K562 (cell line): ENCODE measurements at regions not wholly inside any gene's neighbourhood (a gene's known extent, or its start where the extent isn't known, plus 50 kb on each side); places are given as distances from the start of the nearest gene placed in this dataset.
"Not testable (repeated sequence)": the region's sequence is repeated elsewhere in the genome, so short reads cannot be mapped to it uniquely, and the experiment has no call there.

Experiments
- EP300 ChIP-seq: IDR thresholded peaks from 2 replicates; pipeline ENCODE4 v1.6.1; 2012; ENCODE audit warnings: low read length, improper control_type of control experiment
- FOSL1 ChIP-seq: fragments of 200-800 bp; sonication (Bioruptor generic); conservative IDR thresholded peaks from 2 replicates; pipeline ENCODE4 v1.6.1; 2016; ENCODE audit warnings: missing genetic modification characterization, missing compliant biosample characterization
- IRF2 ChIP-seq: sonication (generic); formaldehyde crosslinking; IDR thresholded peaks from 2 replicates; pipeline ENCODE4 v1.8.1; 2022; ENCODE audit warnings: mild to moderate bottlenecking, missing genetic modification reagents
- L3MBTL2 ChIP-seq: fragments of 450-650 bp; IDR thresholded peaks from 2 replicates; pipeline ENCODE4 v1.6.1; 2016; ENCODE audit warnings: mild to moderate bottlenecking, moderate library complexity
- MTA1 ChIP-seq: fragments of 450-650 bp; IDR thresholded peaks from 2 replicates; pipeline ENCODE4 v1.6.1; 2017; ENCODE audit warnings: borderline replicate concordance
- NONO ChIP-seq, 2 experiments: fragments of 200-400 bp in 1 of 2; fragments of 450-650 bp in 1 of 2; formaldehyde crosslinking in 1 of 2; IDR thresholded peaks; 2 replicates each; pipeline ENCODE4 v1.6.1; 2017; ENCODE audit warnings: low read depth in 2 of 2, mild to moderate bottlenecking in 2 of 2, moderate library complexity in 2 of 2, low read length in 1 of 2
- POLR2A ChIP-seq: fragments of 450-650 bp; conservative IDR thresholded peaks from 2 replicates; pipeline ENCODE4 v1.6.1; 2016
- POLR2AphosphoS5 ChIP-seq: IDR thresholded peaks from 2 replicates; pipeline ENCODE4 v1.6.1; 2011; ENCODE audit warnings: mild to moderate bottlenecking, low read depth, low read length, moderate library complexity; ENCODE audit not compliant: control insufficient read depth, insufficient read depth
- SAFB2 ChIP-seq: fragments of 200-400 bp; formaldehyde crosslinking; IDR thresholded peaks from 2 replicates; pipeline ENCODE4 v1.6.1; 2018; ENCODE audit warnings: borderline replicate concordance, low read length, low read depth, moderate library complexity; ENCODE audit not compliant: severe bottlenecking
- TAF1 ChIP-seq: IDR thresholded peaks from 2 replicates; pipeline ENCODE4 v1.6.1; 2011; ENCODE audit warnings: mild to moderate bottlenecking, low read length, moderate library complexity; ENCODE audit not compliant: insufficient read depth, control insufficient read depth, severe bottlenecking; ENCODE audit errors: extremely low read depth
- TARDBP ChIP-seq: fragments of 450-650 bp; IDR thresholded peaks from 2 replicates; pipeline ENCODE4 v1.6.1; 2016
- TF ChIP-seq, protein P1 (sequence below), 3 experiments: IDR thresholded peaks in 2 of 3; conservative IDR thresholded peaks in 1 of 3; 2 replicates each; pipeline ENCODE4 v1.5.1; 2011 to 2012; ENCODE audit warnings: low read length in 3 of 3, mild to moderate bottlenecking in 3 of 3, control low read depth in 2 of 3, improper control_type of control experiment in 1 of 3, inconsistent platforms in 1 of 3, low read depth in 1 of 3, mixed read lengths in 1 of 3, moderate library complexity in 1 of 3; ENCODE audit not compliant: insufficient read depth in 2 of 3
- TF ChIP-seq, protein P2 (sequence below): fragments of 450-650 bp; IDR thresholded peaks from 2 replicates; pipeline ENCODE4 v1.6.1; 2016; ENCODE audit warnings: low read depth

DNA sequence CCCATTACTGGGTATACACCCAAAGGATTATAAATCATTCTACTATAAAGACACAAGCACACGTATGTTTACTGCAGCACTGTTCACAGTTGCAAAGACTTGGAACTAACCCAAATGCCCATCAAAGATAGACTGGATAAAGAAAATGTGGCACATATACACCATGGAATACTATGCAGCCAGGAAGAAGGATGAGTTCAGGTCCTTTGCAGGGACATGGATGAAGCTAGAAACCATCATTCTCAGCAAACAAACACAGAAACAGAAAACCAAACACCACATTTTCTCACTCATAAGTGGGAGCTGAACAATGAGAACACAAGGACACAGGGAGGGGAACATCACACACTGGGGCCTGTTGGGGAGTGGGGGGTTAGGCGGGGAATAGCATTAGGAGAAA, 90.0 kb upstream of the TRAM1L1 start:
- not testable (repeated sequence) for TF ChIP-seq SAFB2; TARDBP; EP300; NONO (IDR thresholded peaks at IDR 0.05; ENCODE audit: low read depth in 2 of 2, low read length in 1 of 2); POLR2A; POLR2AphosphoS5; FOSL1; L3MBTL2; IRF2; MTA1; TAF1
- TF ChIP-seq, protein P1, sequence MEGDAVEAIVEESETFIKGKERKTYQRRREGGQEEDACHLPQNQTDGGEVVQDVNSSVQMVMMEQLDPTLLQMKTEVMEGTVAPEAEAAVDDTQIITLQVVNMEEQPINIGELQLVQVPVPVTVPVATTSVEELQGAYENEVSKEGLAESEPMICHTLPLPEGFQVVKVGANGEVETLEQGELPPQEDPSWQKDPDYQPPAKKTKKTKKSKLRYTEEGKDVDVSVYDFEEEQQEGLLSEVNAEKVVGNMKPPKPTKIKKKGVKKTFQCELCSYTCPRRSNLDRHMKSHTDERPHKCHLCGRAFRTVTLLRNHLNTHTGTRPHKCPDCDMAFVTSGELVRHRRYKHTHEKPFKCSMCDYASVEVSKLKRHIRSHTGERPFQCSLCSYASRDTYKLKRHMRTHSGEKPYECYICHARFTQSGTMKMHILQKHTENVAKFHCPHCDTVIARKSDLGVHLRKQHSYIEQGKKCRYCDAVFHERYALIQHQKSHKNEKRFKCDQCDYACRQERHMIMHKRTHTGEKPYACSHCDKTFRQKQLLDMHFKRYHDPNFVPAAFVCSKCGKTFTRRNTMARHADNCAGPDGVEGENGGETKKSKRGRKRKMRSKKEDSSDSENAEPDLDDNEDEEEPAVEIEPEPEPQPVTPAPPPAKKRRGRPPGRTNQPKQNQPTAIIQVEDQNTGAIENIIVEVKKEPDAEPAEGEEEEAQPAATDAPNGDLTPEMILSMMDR (IDR thresholded peaks at IDR 0.05 in 2 of 3, conservative IDR thresholded peaks at IDR 0.05 in 1 of 3; ENCODE audit: insufficient read depth in 2 of 3, low read depth in 1 of 3, low read length in 3 of 3): not testable (repeated sequence)
- TF ChIP-seq, protein P2, sequence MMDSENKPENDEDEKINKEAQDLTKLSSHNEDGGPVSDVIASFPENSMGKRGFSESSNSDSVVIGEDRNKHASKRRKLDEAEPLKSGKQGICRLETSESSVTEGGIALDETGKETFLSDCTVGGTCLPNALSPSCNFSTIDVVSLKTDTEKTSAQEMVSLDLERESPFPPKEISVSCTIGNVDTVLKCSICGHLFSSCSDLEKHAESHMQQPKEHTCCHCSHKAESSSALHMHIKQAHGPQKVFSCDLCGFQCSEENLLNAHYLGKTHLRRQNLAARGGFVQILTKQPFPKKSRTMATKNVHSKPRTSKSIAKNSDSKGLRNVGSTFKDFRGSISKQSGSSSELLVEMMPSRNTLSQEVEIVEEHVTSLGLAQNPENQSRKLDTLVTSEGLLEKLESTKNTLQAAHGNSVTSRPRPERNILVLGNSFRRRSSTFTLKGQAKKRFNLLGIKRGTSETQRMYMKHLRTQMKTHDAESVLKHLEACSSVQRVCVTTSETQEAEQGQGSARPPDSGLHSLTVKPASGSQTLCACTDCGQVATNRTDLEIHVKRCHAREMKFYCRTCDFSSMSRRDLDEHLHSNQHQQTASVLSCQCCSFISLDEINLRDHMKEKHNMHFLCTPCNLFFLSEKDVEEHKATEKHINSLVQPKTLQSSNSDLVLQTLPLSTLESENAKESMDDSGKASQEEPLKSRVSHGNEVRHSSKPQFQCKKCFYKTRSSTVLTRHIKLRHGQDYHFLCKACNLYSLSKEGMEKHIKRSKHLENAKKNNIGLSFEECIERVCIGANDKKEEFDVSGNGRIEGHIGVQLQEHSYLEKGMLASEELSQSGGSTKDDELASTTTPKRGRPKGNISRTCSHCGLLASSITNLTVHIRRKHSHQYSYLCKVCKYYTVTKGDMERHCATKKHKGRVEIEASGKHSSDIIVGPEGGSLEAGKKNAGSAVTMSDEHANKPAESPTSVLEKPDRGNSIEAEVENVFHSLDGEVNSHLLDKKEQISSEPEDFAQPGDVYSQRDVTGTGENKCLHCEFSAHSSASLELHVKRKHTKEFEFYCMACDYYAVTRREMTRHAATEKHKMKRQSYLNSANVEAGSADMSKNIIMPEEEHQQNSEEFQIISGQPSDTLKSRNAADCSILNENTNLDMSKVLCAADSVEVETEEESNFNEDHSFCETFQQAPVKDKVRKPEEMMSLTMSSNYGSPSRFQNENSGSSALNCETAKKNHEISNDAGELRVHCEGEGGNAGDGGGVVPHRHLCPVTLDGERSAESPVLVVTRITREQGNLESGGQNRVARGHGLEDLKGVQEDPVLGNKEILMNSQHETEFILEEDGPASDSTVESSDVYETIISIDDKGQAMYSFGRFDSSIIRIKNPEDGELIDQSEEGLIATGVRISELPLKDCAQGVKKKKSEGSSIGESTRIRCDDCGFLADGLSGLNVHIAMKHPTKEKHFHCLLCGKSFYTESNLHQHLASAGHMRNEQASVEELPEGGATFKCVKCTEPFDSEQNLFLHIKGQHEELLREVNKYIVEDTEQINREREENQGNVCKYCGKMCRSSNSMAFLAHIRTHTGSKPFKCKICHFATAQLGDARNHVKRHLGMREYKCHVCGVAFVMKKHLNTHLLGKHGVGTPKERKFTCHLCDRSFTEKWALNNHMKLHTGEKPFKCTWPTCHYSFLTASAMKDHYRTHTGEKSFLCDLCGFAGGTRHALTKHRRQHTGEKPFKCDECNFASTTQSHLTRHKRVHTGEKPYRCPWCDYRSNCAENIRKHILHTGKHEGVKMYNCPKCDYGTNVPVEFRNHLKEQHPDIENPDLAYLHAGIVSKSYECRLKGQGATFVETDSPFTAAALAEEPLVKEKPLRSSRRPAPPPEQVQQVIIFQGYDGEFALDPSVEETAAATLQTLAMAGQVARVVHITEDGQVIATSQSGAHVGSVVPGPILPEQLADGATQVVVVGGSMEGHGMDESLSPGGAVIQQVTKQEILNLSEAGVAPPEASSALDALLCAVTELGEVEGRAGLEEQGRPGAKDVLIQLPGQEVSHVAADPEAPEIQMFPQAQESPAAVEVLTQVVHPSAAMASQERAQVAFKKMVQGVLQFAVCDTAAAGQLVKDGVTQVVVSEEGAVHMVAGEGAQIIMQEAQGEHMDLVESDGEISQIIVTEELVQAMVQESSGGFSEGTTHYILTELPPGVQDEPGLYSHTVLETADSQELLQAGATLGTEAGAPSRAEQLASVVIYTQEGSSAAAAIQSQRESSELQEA: not testable (repeated sequence)
